ENCODE measurements at regions not wholly inside any gene's neighbourhood (a gene's known extent, or its start where the extent isn't known, plus 50 kb on each side); places are given as distances from the start of the nearest gene placed in this dataset.

DNA sequence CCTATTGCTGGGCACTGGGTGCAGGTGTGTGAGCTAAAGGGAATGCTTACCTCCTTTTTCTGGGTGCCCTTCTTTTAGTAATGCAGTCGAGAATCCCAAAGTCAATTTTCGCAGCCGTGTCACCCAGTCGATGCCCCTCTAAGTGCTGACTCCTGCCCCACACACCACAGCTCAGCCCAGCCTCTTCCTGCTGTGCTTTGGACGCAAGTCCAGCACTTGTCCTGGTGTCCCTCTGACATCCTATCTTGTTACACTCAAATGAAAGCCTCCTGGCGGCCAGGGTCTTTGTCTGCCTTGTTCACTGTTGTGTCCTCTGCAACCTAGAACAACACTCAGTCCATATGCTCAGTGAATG lies 58.5 kb upstream of the RUNX3 start:
- Histone ChIP-seq H3K27ac (ENCODE audit: low read depth in 2 of 2, low read length in 2 of 2) (no peak overlapping the region), H3K4me1 (ENCODE audit: control insufficient read depth in 2 of 3, insufficient read depth in 2 of 3, low read depth in 1 of 3, low read length in 3 of 3) (no peaks in the 10 kb centered on the region), H3K27me3 (ENCODE audit: control insufficient read depth, insufficient read depth, low read length) (no peaks in the 10 kb centered on the region), H3K36me3 (ENCODE audit: control insufficient read depth in 2 of 3, insufficient read depth in 3 of 3, low read length in 3 of 3) (no peaks in the 10 kb centered on the region), H3K9ac (ENCODE audit: low read length in 3 of 3) (no peak overlapping the region), H3K4me3 (ENCODE audit: low read length in 3 of 3) (no peak overlapping the region), H3K9me3 (ENCODE audit: control insufficient read depth in 2 of 3, insufficient read depth in 1 of 3, low read length in 3 of 3) (no peaks in the 10 kb centered on the region)
- FAIRE-seq, result no peak
- TF ChIP-seq, protein P1, sequence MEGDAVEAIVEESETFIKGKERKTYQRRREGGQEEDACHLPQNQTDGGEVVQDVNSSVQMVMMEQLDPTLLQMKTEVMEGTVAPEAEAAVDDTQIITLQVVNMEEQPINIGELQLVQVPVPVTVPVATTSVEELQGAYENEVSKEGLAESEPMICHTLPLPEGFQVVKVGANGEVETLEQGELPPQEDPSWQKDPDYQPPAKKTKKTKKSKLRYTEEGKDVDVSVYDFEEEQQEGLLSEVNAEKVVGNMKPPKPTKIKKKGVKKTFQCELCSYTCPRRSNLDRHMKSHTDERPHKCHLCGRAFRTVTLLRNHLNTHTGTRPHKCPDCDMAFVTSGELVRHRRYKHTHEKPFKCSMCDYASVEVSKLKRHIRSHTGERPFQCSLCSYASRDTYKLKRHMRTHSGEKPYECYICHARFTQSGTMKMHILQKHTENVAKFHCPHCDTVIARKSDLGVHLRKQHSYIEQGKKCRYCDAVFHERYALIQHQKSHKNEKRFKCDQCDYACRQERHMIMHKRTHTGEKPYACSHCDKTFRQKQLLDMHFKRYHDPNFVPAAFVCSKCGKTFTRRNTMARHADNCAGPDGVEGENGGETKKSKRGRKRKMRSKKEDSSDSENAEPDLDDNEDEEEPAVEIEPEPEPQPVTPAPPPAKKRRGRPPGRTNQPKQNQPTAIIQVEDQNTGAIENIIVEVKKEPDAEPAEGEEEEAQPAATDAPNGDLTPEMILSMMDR (IDR thresholded peaks at IDR 0.05; ENCODE audit: borderline replicate concordance, extremely low read depth, insufficient read depth), result no peak
- intact Hi-C loops (cut with DNase I), result no loop called here
- peak in 1 of 5 donors; percentile 37 for DNase-seq

DNA sequence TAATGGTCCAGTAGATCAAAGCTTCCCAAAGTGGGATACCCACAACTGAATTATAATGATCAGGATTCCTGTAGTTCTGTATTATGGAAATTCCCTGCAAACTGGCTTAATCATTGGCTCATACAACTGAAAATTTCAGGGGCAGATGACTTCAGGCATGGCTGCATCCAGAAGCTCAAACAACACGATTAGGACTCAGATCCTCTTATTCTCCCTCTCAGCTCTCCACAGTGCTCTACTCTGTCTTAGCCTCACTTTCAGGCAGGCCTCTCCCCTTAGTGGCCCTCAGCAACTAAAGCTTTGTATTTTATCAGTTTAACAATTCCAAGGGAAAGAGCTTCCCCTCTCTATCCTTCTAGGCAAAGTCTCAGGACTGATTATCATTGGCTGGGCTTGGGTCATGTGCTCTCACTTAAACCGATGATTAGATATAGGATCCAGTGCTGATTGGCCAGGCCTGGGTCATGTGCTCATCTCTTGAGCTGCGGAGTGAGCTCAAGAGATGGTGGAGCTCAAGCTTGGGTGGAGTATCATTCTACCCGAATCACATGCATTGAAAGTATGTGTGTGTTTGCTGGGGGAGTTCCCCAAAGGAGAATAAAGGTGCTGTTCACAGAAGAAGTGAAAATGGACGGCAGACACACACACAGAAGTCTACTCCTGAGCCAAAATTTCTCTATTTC lies 57.9 kb upstream of the RUNX3 start:
- no peak for FAIRE-seq
- Histone ChIP-seq H3K27ac (ENCODE audit: low read depth in 2 of 2, low read length in 2 of 2) (no peak overlapping the region), H3K36me3 (ENCODE audit: control insufficient read depth in 2 of 3, insufficient read depth in 3 of 3, low read length in 3 of 3) (no peaks in the 10 kb centered on the region), H3K9me3 (ENCODE audit: control insufficient read depth in 2 of 3, insufficient read depth in 1 of 3, low read length in 3 of 3) (no peaks in the 10 kb centered on the region), H3K27me3 (ENCODE audit: control insufficient read depth, insufficient read depth, low read length) (no peaks in the 10 kb centered on the region), H3K9ac (ENCODE audit: low read length in 3 of 3) (no peak overlapping the region), H3K4me3 (ENCODE audit: low read length in 3 of 3) (no peak overlapping the region), H3K4me1 (ENCODE audit: control insufficient read depth in 2 of 3, insufficient read depth in 2 of 3, low read depth in 1 of 3, low read length in 3 of 3) (no peaks in the 10 kb centered on the region)
- TF ChIP-seq, protein P1 (IDR thresholded peaks at IDR 0.05; ENCODE audit: borderline replicate concordance, extremely low read depth, insufficient read depth), result no peak
- DNase-seq, result no peak
- intact Hi-C loops (cut with DNase I), result no loop called here

DNA sequence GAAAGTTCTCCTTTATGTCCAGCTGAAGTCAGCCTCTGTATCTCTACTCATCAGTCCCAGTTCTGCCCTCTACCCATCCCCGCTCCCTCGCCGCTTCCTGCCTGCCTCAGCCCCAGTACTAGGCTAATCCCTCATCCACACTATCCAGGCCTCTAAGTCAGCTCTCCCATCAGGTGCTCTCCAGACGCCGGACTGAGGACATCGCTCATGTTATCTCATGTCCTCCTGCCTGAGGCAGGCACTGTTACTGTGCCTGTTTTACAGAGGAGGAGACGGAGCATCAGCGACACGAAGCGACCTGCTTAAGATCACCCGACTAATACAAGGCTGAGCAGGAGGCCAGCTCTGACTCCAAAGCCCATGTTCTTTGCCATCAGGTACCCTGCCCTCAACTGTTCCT lies 57.3 kb upstream of the RUNX3 start:
- Histone ChIP-seq H3K4me3 (ENCODE audit: low read length in 3 of 3) (no peak overlapping the region), H3K27ac (ENCODE audit: low read depth in 2 of 2, low read length in 2 of 2) (no peak overlapping the region), H3K27me3 (ENCODE audit: control insufficient read depth, insufficient read depth, low read length) (no peaks in the 10 kb centered on the region), H3K4me1 (ENCODE audit: control insufficient read depth in 2 of 3, insufficient read depth in 2 of 3, low read depth in 1 of 3, low read length in 3 of 3) (no peaks in the 10 kb centered on the region), H3K9ac (ENCODE audit: low read length in 3 of 3) (no peak overlapping the region), H3K36me3 (ENCODE audit: control insufficient read depth in 2 of 3, insufficient read depth in 3 of 3, low read length in 3 of 3) (no peaks in the 10 kb centered on the region), H3K9me3 (ENCODE audit: control insufficient read depth in 2 of 3, insufficient read depth in 1 of 3, low read length in 3 of 3) (no peaks in the 10 kb centered on the region)
- intact Hi-C loops (cut with DNase I), result no loop called here
- TF ChIP-seq, protein P1 (IDR thresholded peaks at IDR 0.05; ENCODE audit: borderline replicate concordance, extremely low read depth, insufficient read depth), result no peak
- FAIRE-seq, result no peak
- DNase-seq, result peak in 1 of 5 donors; percentile 33
